GM19238 (cell line): ENCODE measurements at regions not wholly inside any gene's neighbourhood (a gene's known extent, or its start where the extent isn't known, plus 50 kb on each side); places are given as distances from the start of the nearest gene placed in this dataset.
A peak's percentile ranks its signal among the peaks of the same experiment; 100 is the strongest.

Experiments
- DNase-seq: peaks from one replicate; pipeline ENCODE4 v3.0.0; 2011; ENCODE audit warnings: low spot score; ENCODE audit not compliant: insufficient read length

GRCh38 chr9:7305677-7306076, 493.9 kb downstream of the DMAC1 start:
- no peak for DNase-seq

GRCh38 chr9:7304627-7304995, 495.0 kb downstream of the DMAC1 start:
- DNase-seq: no peak

- DNase-seq: no peak
These were observed 495.5 kb downstream of the DMAC1 start for GRCh38 chr9:7303907-7304626.

GRCh38 chr9:7300484-7300883, 499.1 kb downstream of the DMAC1 start:
- no peak for DNase-seq

- DNase-seq: peak; percentile 26
These were observed 501.5 kb downstream of the DMAC1 start for GRCh38 chr9:7298123-7298522.

- no peak for DNase-seq
These were observed 502.1 kb downstream of the DMAC1 start for GRCh38 chr9:7297521-7297920.

- no peak for DNase-seq
These were observed 506.5 kb downstream of the DMAC1 start for GRCh38 chr9:7293091-7293490.

DNA sequence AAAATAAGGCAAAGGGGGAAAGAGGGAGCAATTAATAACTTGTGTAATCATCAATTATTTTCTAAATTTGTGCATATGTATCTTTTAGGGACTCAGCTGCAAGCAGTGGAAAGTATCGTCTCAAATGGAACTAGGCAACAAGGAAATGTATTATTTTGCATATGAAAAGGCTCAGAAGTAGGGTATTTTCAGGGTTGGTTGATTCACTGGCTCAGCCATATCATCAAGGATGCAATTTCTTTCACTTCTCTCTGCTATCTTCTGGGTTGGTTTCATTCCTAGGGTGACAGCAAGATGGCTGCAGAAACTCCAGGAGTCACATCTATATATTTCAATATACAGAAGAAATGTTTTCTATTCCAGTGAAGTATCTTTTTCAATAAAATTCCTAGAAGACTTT, 509.8 kb downstream of the DMAC1 start:
- DNase-seq: no peak

DNA sequence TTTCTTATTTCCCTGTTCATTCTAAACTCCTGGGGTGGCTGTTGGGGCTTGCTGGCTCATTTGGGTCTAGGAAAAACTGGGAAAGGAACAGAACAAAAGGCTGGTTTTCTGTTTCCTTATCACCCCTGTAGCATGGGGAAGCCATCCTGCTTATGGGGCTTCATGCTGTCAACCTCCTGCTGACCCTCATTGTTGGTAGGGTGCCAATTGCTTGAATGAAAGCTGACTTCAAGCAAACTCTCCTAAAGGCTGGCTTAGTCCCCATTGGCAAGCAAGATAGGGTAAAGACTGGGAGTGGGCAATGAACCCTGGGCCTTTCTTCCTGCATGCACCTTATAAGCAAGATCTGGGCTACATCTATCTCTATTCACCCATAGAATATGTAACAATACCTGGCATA, 511.6 kb downstream of the DMAC1 start:
- DNase-seq: no peak

- no peak for DNase-seq
These were observed 512.5 kb downstream of the DMAC1 start for GRCh38 chr9:7287065-7287464.

DNA sequence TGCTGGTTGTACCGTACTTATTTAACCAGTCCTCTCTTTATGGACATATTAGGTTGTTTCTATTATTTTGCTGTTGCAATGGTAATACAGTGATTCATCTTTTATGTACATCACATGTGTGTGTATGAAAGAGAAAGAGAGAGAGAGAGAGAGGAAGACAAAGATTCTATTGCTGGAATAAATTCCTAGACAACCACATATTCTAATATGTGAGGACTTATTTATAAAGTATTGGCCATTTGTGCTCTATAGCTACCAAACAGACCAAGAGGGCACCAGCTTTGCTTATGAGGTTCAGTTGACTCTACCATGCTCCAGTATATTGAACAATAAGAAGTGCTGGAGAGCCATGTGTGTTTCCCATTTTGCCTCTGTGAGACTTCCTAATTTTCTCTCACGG, 513.5 kb downstream of the DMAC1 start:
- no peak for DNase-seq

DNA sequence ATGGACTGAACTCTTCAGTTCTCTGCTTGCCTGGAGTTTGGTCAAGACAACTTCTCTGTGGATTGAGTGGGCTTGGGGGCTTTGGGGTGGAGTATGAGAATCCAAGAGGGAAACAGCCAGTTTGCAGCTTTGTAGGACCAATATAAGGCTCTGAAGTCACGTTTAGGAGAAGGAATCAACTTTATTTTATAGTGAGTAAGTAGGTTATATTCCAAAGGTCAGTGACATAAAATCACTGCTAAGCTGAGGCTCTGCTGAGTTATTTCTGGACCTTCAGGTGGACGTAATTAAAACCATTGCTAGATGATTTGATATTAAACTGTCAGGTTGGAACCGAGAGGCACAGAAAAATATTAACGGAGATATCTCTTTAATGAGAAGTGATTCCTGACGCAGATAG, 514.4 kb downstream of the DMAC1 start:
- DNase-seq: no peak

GRCh38 chr9:7284517-7284916, 515.1 kb downstream of the DMAC1 start:
- DNase-seq: no peak

- no peak for DNase-seq
These were observed 515.5 kb downstream of the DMAC1 start for GRCh38 chr9:7284117-7284516.

- no peak for DNase-seq
These were observed 515.8 kb downstream of the KDM4C start for GRCh38 chr9:7273575-7273974.

GRCh38 chr9:7266911-7267595, 509.3 kb downstream of the KDM4C start:
- DNase-seq: no peak

DNA sequence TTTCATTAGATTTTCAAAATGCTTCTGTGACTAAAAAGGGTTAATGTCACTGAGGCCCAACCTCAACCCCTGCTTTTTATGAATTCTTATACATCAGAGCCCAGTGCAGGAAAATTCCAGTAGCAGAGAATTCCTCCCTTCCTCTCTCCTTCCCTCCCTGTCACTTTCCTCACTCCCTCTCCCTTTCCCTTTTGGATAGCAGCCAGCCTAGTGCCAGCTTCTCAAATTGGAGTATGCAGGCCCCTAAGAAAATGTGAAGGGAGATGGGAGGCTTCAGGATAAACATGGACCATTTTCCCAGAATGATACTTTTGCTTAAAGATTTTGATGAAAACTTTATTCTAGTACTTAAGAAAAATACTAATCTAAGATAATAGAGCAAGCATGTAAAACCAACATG, 507.4 kb downstream of the KDM4C start:
- DNase-seq: no peak

DNA sequence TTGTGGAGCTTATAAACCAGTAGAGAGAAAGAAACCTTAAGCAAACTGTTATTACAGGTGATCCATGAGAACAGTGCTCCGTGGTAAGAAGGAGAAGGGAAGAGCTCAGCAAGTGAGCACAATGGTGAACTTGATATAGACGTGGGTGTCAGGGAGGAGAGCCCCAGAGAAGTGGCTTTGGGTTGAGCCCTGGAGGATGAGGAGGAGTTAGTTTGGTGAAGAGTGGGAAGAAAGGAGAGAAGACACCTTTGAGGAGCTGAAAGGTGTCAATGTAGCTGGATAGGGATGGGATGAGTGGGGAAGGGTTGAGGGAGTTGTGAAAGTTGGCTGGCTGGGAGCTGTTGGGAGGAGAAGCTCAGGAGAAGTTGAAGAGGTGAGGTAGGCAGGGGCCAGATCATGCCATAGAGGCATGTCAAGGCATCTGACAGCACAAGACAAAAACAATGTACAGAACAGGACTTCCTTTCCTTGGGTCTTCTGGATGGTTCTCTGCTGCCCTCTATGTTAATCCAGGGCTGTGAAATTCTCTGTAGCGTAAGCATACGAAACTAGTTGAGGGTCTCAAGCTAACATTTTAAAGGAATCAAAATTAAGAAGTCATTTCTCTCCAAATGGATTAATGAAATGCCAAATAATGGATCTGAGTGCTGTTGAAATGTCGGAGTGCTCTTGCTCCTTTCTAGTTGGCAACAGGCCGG, 501.9 kb downstream of the KDM4C start:
- DNase-seq: no peak

DNA sequence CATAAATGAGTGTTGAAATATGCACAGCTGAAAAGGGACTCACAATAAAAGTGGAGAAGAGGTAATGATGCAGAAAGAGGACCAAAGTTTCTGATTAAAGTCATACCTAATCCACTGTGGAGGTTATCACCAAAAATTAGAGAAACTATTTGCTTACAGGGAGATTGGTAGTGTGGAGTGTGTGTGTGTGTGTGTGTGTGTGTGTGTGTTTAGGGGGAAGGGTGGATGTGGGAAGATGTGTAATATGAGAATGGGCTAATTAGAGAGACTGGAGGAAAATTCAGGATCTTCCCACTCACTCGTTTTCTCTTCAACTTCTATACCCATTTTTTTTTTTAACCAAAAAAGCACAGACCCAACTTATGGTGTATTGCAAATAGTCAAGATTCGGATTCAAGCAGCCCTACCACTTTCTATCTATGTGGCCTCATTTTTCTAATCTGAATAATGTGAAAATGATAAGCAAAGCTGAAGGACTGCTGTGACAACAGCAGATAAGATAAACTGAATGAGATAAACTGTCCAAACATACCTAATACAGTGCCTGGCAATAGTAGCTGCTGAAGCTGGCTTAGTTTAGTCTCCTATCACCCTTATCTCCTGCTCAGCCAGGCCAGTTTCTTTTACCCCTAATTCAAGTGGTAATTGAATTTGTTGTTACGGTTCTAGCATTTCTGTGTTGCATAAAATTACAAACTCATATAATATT, 501.1 kb downstream of the KDM4C start:
- DNase-seq: no peak

GRCh38 chr9:7246917-7247522, 489.2 kb downstream of the KDM4C start:
- no peak for DNase-seq

DNA sequence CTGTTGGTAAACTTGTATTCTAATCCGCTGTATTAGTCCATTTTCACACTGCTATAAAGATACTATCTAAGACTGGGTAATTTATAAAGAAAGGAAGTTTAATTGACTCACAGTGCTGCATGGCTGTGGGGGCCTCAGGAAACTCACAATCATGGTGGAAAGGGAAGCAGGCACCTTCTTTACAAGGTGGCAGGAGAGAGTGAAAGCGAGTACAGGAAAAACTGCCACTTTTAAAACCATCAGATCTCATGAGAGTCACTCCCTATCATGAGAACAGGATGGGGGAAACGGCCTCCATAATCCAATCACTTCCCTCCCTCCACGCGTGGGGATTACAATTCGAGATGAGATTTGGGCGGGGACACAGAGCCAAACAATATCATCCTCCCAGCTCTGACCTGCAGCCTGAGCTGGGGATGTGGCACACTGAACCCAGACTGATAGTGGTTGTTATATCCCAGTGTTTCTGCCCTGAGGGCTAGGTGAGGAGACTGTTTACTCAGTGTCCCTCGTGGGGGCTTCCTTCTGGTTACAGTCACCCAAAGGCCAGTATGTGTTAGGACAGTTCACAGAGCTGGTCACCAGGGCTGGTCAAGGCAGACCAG, 488.3 kb downstream of the KDM4C start:
- no peak for DNase-seq
